ENCODE measurements at regions not wholly inside any gene's neighbourhood (a gene's known extent, or its start where the extent isn't known, plus 50 kb on each side); places are given as distances from the start of the nearest gene placed in this dataset.

DNA sequence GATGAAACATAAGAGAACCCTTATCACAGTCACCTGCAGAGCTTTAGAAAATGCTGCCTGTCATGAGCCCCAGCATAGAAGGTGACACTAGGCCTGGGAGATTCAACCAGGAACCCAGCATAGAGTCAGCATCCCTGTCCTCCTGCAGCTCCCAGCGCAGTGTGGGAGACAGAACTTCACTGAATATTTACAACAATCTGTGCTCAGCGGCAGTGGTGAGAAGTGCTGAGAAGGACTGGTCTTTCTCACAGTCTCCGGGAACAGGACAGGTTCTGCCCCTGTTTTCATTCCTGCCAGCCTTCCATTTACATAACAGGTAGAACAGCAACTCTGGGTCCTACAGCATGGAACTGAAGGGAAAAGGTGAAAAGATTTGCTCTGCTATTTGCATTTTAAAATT, 83.5 kb upstream of the GADD45A start:
- Histone ChIP-seq H3K9me3 (no peaks in the 10 kb centered on the region), H3K4me1 (no peaks in the 10 kb centered on the region; the same call in 1 of the 2 replicates), H3K27me3 (no peaks in the 10 kb centered on the region), H3K4me3 (ENCODE audit: low read depth, low read length) (no peak overlapping the region), H3K36me3 (no peaks in the 10 kb centered on the region)
- no peak for DNase-seq
- TF ChIP-seq, protein P1, sequence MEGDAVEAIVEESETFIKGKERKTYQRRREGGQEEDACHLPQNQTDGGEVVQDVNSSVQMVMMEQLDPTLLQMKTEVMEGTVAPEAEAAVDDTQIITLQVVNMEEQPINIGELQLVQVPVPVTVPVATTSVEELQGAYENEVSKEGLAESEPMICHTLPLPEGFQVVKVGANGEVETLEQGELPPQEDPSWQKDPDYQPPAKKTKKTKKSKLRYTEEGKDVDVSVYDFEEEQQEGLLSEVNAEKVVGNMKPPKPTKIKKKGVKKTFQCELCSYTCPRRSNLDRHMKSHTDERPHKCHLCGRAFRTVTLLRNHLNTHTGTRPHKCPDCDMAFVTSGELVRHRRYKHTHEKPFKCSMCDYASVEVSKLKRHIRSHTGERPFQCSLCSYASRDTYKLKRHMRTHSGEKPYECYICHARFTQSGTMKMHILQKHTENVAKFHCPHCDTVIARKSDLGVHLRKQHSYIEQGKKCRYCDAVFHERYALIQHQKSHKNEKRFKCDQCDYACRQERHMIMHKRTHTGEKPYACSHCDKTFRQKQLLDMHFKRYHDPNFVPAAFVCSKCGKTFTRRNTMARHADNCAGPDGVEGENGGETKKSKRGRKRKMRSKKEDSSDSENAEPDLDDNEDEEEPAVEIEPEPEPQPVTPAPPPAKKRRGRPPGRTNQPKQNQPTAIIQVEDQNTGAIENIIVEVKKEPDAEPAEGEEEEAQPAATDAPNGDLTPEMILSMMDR (IDR thresholded peaks at IDR 0.05; ENCODE audit: low read depth, low read length), result no peak

DNA sequence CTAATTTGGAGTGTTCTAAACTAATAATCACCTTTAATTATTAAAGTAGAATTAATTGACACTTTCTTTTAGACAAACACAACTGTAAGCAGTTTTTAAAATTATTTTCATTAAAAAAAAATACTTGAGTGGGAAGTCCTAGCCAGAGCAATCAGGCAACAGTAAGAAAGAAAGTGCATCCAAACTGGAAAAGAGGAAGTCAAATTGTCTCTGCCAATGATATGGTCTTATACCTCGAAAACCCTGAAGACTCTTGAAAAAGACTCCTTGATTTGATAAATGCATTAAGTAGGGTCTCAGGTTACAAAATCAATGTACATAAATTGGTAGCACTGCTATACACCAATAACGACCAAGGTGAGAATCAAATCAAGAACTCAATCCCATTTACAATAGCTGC, 83.0 kb upstream of the GADD45A start:
- Histone ChIP-seq H3K9me3 (no peaks in the 10 kb centered on the region), H3K4me1 (no peaks in the 10 kb centered on the region; the same call in 1 of the 2 replicates), H3K4me3 (ENCODE audit: low read depth, low read length) (no peak overlapping the region), H3K36me3 (no peaks in the 10 kb centered on the region), H3K27me3 (no peaks in the 10 kb centered on the region)
- DNase-seq, result no peak
- TF ChIP-seq, protein P1 (IDR thresholded peaks at IDR 0.05; ENCODE audit: low read depth, low read length), result no peak

DNA sequence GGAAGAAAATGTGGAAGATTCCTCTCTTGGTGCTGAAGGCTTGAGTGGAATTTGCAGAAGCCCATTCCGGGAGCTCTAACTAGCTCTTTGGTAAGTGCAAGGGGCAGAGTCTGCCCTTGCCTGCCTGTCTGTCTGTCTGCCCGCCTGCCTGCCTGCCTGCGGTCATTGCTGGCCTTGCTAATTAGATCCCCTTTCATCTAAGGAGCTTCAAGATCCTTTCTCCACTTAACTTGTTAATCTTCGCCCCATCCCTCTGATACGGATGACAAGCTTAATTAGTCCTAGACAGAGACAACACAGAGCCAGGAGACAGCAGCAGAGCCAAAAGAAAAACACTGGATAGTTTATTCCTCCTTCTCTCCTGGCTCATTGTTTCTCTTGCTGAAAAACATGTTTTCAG, 80.2 kb upstream of the GADD45A start:
- H3K27me3 ChIP-seq, result no peaks in the 10 kb centered on the region
- no peaks in the 10 kb centered on the region; the same call in 1 of the 2 replicates for H3K4me1 ChIP-seq
- H3K4me3 ChIP-seq (ENCODE audit: low read depth, low read length), result no peak overlapping the region
- TF ChIP-seq, protein P1 (IDR thresholded peaks at IDR 0.05; ENCODE audit: low read depth, low read length), result no peak
- H3K36me3 ChIP-seq, result no peaks in the 10 kb centered on the region
- no peaks in the 10 kb centered on the region for H3K9me3 ChIP-seq
- DNase-seq, result no peak

DNA sequence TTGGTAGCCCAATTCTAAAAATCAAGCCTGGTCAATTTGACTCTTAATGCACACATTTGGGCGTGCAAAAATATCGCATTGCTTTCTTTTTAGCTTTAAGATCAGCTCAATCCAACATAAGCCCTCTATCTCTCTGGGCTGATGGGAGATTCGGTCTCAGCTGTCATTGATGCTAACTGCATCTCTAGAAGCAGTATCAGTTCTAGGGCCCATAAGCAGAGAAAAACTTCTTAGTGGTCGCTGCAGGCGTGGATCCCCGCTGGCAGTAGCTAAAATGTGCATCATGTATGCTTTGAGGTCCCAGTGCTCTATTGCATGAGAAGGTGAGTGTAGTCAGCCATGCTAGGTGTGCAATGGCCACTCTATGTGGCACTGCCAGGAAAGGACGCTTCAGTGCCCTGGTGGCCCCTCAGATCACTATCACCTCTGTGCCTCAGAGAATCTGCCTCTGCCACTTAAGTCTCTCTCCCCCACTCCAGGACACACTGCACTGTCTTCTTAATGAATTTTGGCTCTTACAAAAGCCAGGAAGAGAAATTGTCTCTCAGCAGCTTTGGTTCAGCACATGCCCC, 79.7 kb upstream of the GADD45A start:
- no peaks in the 10 kb centered on the region for H3K36me3 ChIP-seq
- DNase-seq, result no peak
- no peaks in the 10 kb centered on the region for H3K27me3 ChIP-seq
- TF ChIP-seq, protein P1 (IDR thresholded peaks at IDR 0.05; ENCODE audit: low read depth, low read length), result no peak
- no peaks in the 10 kb centered on the region for H3K9me3 ChIP-seq
- H3K4me3 ChIP-seq (ENCODE audit: low read depth, low read length), result no peak overlapping the region
- no peaks in the 10 kb centered on the region; the same call in 1 of the 2 replicates for H3K4me1 ChIP-seq

DNA sequence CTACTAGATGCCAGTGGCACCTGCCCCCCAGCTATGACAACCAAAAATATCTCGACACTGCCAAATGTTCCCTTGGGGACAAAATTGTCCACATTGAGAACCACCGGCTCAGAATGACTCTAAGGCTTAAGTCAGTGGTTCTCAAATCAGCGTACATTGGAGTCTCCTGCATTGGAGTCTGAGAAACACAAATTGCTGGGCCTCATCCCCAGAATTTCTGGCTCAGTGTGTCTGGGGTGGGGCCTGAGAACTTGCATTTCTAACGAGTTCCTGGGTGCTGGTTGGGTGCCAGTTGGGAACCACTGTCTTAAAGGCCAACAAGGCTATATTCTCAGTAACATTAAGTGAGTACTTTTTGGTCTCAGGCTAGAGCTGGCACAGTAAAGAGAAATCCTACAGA, 77.7 kb upstream of the GADD45A start:
- Histone ChIP-seq H3K4me3 (ENCODE audit: low read depth, low read length) (no peak overlapping the region), H3K4me1 (no peaks in the 10 kb centered on the region; the same call in 1 of the 2 replicates), H3K36me3 (no peaks in the 10 kb centered on the region), H3K9me3 (no peaks in the 10 kb centered on the region), H3K27me3 (no peaks in the 10 kb centered on the region)
- TF ChIP-seq, protein P1 (IDR thresholded peaks at IDR 0.05; ENCODE audit: low read depth, low read length), result no peak
- DNase-seq, result no peak

DNA sequence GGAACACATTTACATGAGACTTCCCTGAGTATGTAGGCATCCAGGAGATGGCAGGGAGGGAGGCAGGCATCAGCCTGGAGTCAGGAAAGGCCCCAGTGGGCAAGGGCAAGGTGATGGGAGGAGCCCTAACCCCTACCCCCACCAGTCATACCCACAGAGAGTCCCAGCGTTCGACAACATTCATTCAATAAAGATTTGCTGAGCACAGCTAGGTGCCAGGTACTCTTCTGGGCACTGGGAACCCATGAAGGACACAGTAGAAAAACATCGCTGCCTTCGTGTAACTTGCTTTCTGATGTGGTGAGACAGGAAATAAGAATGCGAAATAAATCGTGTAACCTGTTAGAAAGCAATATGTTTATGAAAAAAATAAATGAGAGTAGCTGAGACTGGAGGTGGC, 77.3 kb upstream of the GADD45A start:
- H3K27me3 ChIP-seq, result no peaks in the 10 kb centered on the region
- DNase-seq, result no peak
- no peaks in the 10 kb centered on the region for H3K9me3 ChIP-seq
- H3K4me1 ChIP-seq, result no peaks in the 10 kb centered on the region; the same call in 1 of the 2 replicates
- no peaks in the 10 kb centered on the region for H3K36me3 ChIP-seq
- H3K4me3 ChIP-seq (ENCODE audit: low read depth, low read length), result no peak overlapping the region
- TF ChIP-seq, protein P1 (IDR thresholded peaks at IDR 0.05; ENCODE audit: low read depth, low read length), result no peak

All from BE2C (cell line).